ENCODE measurements at regions not wholly inside any gene's neighbourhood (a gene's known extent, or its start where the extent isn't known, plus 50 kb on each side); places are given as distances from the start of the nearest gene placed in this dataset.

DNA sequence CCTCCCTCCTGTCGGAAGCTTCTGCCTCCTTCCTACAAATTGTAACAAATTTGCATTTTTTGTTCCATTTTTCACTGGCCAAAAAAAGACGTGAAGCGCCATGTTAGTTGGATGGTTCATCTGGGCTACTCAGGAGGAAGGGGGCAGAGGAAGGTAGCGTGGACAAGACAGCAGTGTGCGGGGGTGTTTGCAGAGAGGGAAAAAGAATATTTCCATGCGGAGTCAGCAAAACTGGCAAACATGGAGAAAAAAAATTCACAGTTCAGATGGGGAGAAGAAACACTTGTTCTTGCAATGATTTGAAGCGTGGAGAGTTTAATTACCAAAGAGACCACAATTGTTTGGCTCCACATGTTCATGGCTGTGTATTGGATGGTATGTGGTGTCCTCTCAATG lies 138.8 kb upstream of the ERCC4 start:
- no peak overlapping the region for H3K4me3 ChIP-seq
- Mint-ChIP-seq H3K4me1 (peaks cover 18% of the 10 kb centered on the region), H3K36me3 (ENCODE audit: low read depth) (no peaks in the 10 kb centered on the region), H3K9me3 (peaks cover 10% of the 10 kb centered on the region; the same call in 2 of the 3 replicates), H3K27me3 (ENCODE audit: insufficient read depth, low read depth, poor library complexity) (no peaks in the 10 kb centered on the region), H3K4me3 (no peak overlapping the region), H3K27ac (peak overlapping the region; percentile 83; the same call in 1 of the 2 replicates)
- no peak for DNase-seq (ENCODE audit: low spot score)
- H3K27ac ChIP-seq (ENCODE audit: low read depth): no peak overlapping the region
- TF ChIP-seq POLR2AphosphoS5 (IDR thresholded peaks at IDR 0.05; ENCODE audit: low read depth) (no peak), CREB1 (CRISPR knock-in tag; IDR thresholded peaks at IDR 0.05; ENCODE audit: low read depth) (no peak)
- H3K36me3 ChIP-seq (ENCODE audit: insufficient read depth): no peaks in the 10 kb centered on the region
- H3K27me3 ChIP-seq (ENCODE audit: insufficient read depth): no peaks in the 10 kb centered on the region
- H3K4me2 ChIP-seq: no peak overlapping the region
- H4K20me1 ChIP-seq (replicated peaks; ENCODE audit: insufficient read depth): no peaks in the 10 kb centered on the region
- no peaks in the 10 kb centered on the region for H3F3A ChIP-seq (replicated peaks; ENCODE audit: low read depth)
- no peak for ATAC-seq
- H3K9me2 ChIP-seq (ENCODE audit: insufficient read depth): no peaks in the 10 kb centered on the region
- H2AFZ ChIP-seq: peak overlapping the region; percentile 86
- H3K79me2 ChIP-seq (replicated peaks; ENCODE audit: insufficient read depth): no peaks in the 10 kb centered on the region
- peaks cover 8% of the 10 kb centered on the region for H3K4me1 ChIP-seq (ENCODE audit: insufficient read depth)

GRCh38 chr16:13781575-13782338 lies 138.2 kb upstream of the ERCC4 start:
- no peaks in the 10 kb centered on the region for H3K79me2 ChIP-seq (replicated peaks; ENCODE audit: insufficient read depth)
- ATAC-seq: no peak
- no peak for DNase-seq (ENCODE audit: low spot score)
- H3K4me3 ChIP-seq: no peak overlapping the region
- H3K4me1 ChIP-seq (ENCODE audit: insufficient read depth): peaks cover 8% of the 10 kb centered on the region
- no peak overlapping the region for H3K4me2 ChIP-seq
- H3K4me1 Mint-ChIP-seq: peaks cover 18% of the 10 kb centered on the region
- no peaks in the 10 kb centered on the region for H3K27me3 ChIP-seq (ENCODE audit: insufficient read depth)
- H3K9me3 Mint-ChIP-seq: peaks cover 7% of the 10 kb centered on the region; the same call in 1 of the 3 replicates
- no peak overlapping the region for H2AFZ ChIP-seq
- H4K20me1 ChIP-seq (replicated peaks; ENCODE audit: insufficient read depth): no peaks in the 10 kb centered on the region
- H3K4me3 Mint-ChIP-seq: no peak overlapping the region
- H3F3A ChIP-seq (replicated peaks; ENCODE audit: low read depth): no peaks in the 10 kb centered on the region
- H3K9me2 ChIP-seq (ENCODE audit: insufficient read depth): no peaks in the 10 kb centered on the region
- no peaks in the 10 kb centered on the region for H3K36me3 ChIP-seq (ENCODE audit: insufficient read depth)
- no peak overlapping the region for H3K27ac Mint-ChIP-seq
- H3K27me3 Mint-ChIP-seq (ENCODE audit: insufficient read depth, low read depth, poor library complexity): no peaks in the 10 kb centered on the region
- no peaks in the 10 kb centered on the region for H3K36me3 Mint-ChIP-seq (ENCODE audit: low read depth)
- H3K27ac ChIP-seq (ENCODE audit: low read depth): no peak overlapping the region
- TF ChIP-seq CREB1 (CRISPR knock-in tag; IDR thresholded peaks at IDR 0.05; ENCODE audit: low read depth) (no peak), STAT1 (IDR thresholded peaks at IDR 0.05; ENCODE audit: unreplicated experiment) (no peak), ZNF331 (CRISPR knock-in tag; IDR thresholded peaks at IDR 0.05; ENCODE audit: low read depth) (no peak), EZH2 (IDR thresholded peaks at IDR 0.05; ENCODE audit: low read depth, unreplicated experiment) (no peak), EZH2phosphoT487 (IDR thresholded peaks at IDR 0.05; ENCODE audit: unreplicated experiment) (no peak), CTCF (conservative IDR thresholded peaks at IDR 0.05; ENCODE audit: low read depth in 2 of 2) (no peak), JUNB (IDR thresholded peaks at IDR 0.05; ENCODE audit: unreplicated experiment) (no peak), POLR2AphosphoS5 (IDR thresholded peaks at IDR 0.05; ENCODE audit: low read depth) (no peak), ETS1 (IDR thresholded peaks at IDR 0.05) (no peak)
- TF ChIP-seq, protein P1, sequence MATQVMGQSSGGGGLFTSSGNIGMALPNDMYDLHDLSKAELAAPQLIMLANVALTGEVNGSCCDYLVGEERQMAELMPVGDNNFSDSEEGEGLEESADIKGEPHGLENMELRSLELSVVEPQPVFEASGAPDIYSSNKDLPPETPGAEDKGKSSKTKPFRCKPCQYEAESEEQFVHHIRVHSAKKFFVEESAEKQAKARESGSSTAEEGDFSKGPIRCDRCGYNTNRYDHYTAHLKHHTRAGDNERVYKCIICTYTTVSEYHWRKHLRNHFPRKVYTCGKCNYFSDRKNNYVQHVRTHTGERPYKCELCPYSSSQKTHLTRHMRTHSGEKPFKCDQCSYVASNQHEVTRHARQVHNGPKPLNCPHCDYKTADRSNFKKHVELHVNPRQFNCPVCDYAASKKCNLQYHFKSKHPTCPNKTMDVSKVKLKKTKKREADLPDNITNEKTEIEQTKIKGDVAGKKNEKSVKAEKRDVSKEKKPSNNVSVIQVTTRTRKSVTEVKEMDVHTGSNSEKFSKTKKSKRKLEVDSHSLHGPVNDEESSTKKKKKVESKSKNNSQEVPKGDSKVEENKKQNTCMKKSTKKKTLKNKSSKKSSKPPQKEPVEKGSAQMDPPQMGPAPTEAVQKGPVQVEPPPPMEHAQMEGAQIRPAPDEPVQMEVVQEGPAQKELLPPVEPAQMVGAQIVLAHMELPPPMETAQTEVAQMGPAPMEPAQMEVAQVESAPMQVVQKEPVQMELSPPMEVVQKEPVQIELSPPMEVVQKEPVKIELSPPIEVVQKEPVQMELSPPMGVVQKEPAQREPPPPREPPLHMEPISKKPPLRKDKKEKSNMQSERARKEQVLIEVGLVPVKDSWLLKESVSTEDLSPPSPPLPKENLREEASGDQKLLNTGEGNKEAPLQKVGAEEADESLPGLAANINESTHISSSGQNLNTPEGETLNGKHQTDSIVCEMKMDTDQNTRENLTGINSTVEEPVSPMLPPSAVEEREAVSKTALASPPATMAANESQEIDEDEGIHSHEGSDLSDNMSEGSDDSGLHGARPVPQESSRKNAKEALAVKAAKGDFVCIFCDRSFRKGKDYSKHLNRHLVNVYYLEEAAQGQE (IDR thresholded peaks at IDR 0.05; ENCODE audit: unreplicated experiment): no peak
